Endothelial cell of umbilical vein (primary cell): ENCODE measurements at regions not wholly inside any gene's neighbourhood (a gene's known extent, or its start where the extent isn't known, plus 50 kb on each side); places are given as distances from the start of the nearest gene placed in this dataset.

Experiments
- BruUV-seq: library from RNA; stranded (reverse); fragments of 400-500 nt; replicated peaks from 2 replicates; lab custom pipeline; 2021; lab: Mats Ljungman, UMichigan
- CTCF ChIA-PET: fragments of 300-600, 350-600 bp; sonication (Branson Sonifier 250); formaldehyde crosslinking; loops from one replicate; lab custom pipeline; 2021; ENCODE audit warnings: antibody characterized with exemption, inconsistent platforms; lab: Charles Lee
- POLR2A ChIA-PET: fragments of 300-600, 350-600 bp; sonication (Branson Sonifier 250); formaldehyde crosslinking; loops from one replicate; lab custom pipeline; 2021; ENCODE audit warnings: antibody characterized with exemption, inconsistent platforms; lab: Charles Lee
- DNase-seq: peaks from one replicate; pipeline ENCODE4 v3.0.0-alpha.2; 2011; ENCODE audit warnings: low read depth, low spot score
- FAIRE-seq: peaks from 2 replicates; lab custom pipeline; 2011; peaks lifted over from hg19 to GRCh38; lab: Jason Lieb, UNC
- H2AFZ ChIP-seq: 2 replicates; pipeline ENCODE4 v1.6.0; 2012; ENCODE audit warnings: low read depth, low read length, control low read depth, inconsistent platforms
- H3K27ac ChIP-seq: 2 replicates; pipeline ENCODE4 v1.5.1; 2011; ENCODE audit warnings: low read depth, mild to moderate bottlenecking, control low read depth, low read length, moderate library complexity; ENCODE audit not compliant: insufficient read depth
- H3K27me3 ChIP-seq, 2 experiments: 2 replicates each; pipeline versions ENCODE4 v1.6.0 to v1.6.1; 2011; ENCODE audit warnings: low read length in 2 of 2, mixed read lengths in 1 of 2; ENCODE audit not compliant: control insufficient read depth in 2 of 2, insufficient read depth in 2 of 2
- H3K36me3 ChIP-seq, 2 experiments: 2 replicates in 1 of 2; 3 replicates in 1 of 2; pipeline ENCODE4 v1.5.1; 2011; ENCODE audit warnings: low read length in 2 of 2, mild to moderate bottlenecking in 1 of 2, moderate library complexity in 1 of 2; ENCODE audit not compliant: control insufficient read depth in 2 of 2, insufficient read depth in 2 of 2; ENCODE audit errors: extremely low read depth in 1 of 2
- H3K4me1 ChIP-seq: 3 replicates; pipeline ENCODE4 v1.5.1; 2011; ENCODE audit warnings: mild to moderate bottlenecking, low read length; ENCODE audit not compliant: control insufficient read depth, insufficient read depth; ENCODE audit errors: extremely low read depth
- H3K4me2 ChIP-seq: 2 replicates; pipeline ENCODE4 v1.6.1; 2011; ENCODE audit warnings: low read length, control low read depth, mixed read lengths; ENCODE audit not compliant: insufficient read depth
- H3K4me3 ChIP-seq, 3 experiments: fragments of 200-600 bp in 1 of 3; sonication (generic), shearing (Covaris generic) in 1 of 3; replicated peaks in 1 of 3; 2 replicates each; pipeline ENCODE4 v1.5.1; 2011 to 2016; ENCODE audit warnings: control low read depth in 3 of 3, low read length in 3 of 3, mild to moderate bottlenecking in 2 of 3, inconsistent platforms in 1 of 3, low read depth in 1 of 3, moderate library complexity in 1 of 3; ENCODE audit not compliant: insufficient read depth in 1 of 3
- H3K79me2 ChIP-seq: 2 replicates; pipeline ENCODE4 v1.6.0; 2012; ENCODE audit warnings: low read length, inconsistent platforms; ENCODE audit not compliant: control insufficient read depth, insufficient read depth
- H3K9ac ChIP-seq: replicated peaks from 2 replicates; pipeline ENCODE3; 2011; ENCODE audit warnings: low read length, control low read depth; ENCODE audit not compliant: insufficient read depth; ENCODE audit errors: extremely low read depth
- H3K9me1 ChIP-seq: replicated peaks from 3 replicates; pipeline ENCODE4 v1.6.0; 2011; ENCODE audit warnings: mild to moderate bottlenecking, low read length; ENCODE audit not compliant: control insufficient read depth, insufficient read depth; ENCODE audit errors: extremely low read depth
- H3K9me3 ChIP-seq: replicated peaks from 2 replicates; pipeline ENCODE4 v1.5.1; 2012; ENCODE audit warnings: low read length, inconsistent platforms; ENCODE audit not compliant: control insufficient read depth, insufficient read depth
- H4K20me1 ChIP-seq: replicated peaks from 2 replicates; pipeline ENCODE3; 2011; ENCODE audit warnings: mild to moderate bottlenecking, low read length; ENCODE audit not compliant: control insufficient read depth, insufficient read depth; ENCODE audit errors: extremely low read depth
- EZH2 ChIP-seq: IDR thresholded peaks from 2 replicates; pipeline ENCODE4 v1.6.1; 2012; ENCODE audit warnings: borderline replicate concordance, low read depth, mild to moderate bottlenecking, moderate library complexity, low read length, inconsistent platforms; ENCODE audit not compliant: severe bottlenecking
- FOS ChIP-seq: IDR thresholded peaks from 2 replicates; pipeline ENCODE4 v1.6.1; 2011; ENCODE audit warnings: mild to moderate bottlenecking, low read length, moderate library complexity, borderline replicate concordance; ENCODE audit not compliant: insufficient read depth
- GATA2 ChIP-seq: IDR thresholded peaks from 2 replicates; pipeline ENCODE4 v1.7.0; 2011; ENCODE audit warnings: low read depth, mild to moderate bottlenecking, moderate library complexity, mixed read lengths, low read length; ENCODE audit not compliant: insufficient read length, insufficient read depth
- JUN ChIP-seq: IDR thresholded peaks from 2 replicates; pipeline ENCODE4 v1.6.1; 2011; ENCODE audit warnings: borderline replicate concordance, low read depth; ENCODE audit not compliant: insufficient read length, insufficient read depth
- MYC ChIP-seq: IDR thresholded peaks from one replicate; pipeline ENCODE4 v1.6.1; 2011; ENCODE audit warnings: mild to moderate bottlenecking, low read depth, low read length
- POLR2A ChIP-seq: IDR thresholded peaks from 2 replicates; pipeline ENCODE4 v1.6.1; 2012; ENCODE audit warnings: low read depth, mild to moderate bottlenecking, control low read depth, low read length
- POLR2AphosphoS5 ChIP-seq: IDR thresholded peaks from 2 replicates; pipeline ENCODE4 v1.6.1; 2012; ENCODE audit warnings: low read depth, mild to moderate bottlenecking, control low read depth, low read length, moderate library complexity; ENCODE audit not compliant: insufficient read depth
- dilution Hi-C: fragments of 300-500 bp; cut with MboI; formaldehyde crosslinking; loops from one replicate; pipeline ENCODE4 v1.15.0; 2019; ENCODE audit warnings: low sequenced_read_pairs; ENCODE audit not compliant: extremely low pct_ligation_motif_present
- intact Hi-C: fragments of 100-400 bp; cut with micrococcal nuclease; formaldehyde crosslinking; loops from one replicate; pipeline ENCODE4 v1.10.0; 2022
- TF ChIP-seq, protein P1 (sequence below), 2 donors: IDR thresholded peaks; 1 replicate in 1 of 2; 2 replicates in 1 of 2; pipeline ENCODE4 v1.5.1; 2011; ENCODE audit warnings: low read length in 2 of 2, mild to moderate bottlenecking in 2 of 2, moderate library complexity in 2 of 2, control low read depth in 1 of 2, inconsistent platforms in 1 of 2, low read depth in 1 of 2; ENCODE audit not compliant: insufficient read depth in 1 of 2; ENCODE audit errors: extremely low read depth in 1 of 2
- TF ChIP-seq, protein P2 (sequence below): IDR thresholded peaks from 2 replicates; pipeline ENCODE4 v1.6.1; 2011; ENCODE audit not compliant: insufficient read depth, insufficient read length

DNA sequence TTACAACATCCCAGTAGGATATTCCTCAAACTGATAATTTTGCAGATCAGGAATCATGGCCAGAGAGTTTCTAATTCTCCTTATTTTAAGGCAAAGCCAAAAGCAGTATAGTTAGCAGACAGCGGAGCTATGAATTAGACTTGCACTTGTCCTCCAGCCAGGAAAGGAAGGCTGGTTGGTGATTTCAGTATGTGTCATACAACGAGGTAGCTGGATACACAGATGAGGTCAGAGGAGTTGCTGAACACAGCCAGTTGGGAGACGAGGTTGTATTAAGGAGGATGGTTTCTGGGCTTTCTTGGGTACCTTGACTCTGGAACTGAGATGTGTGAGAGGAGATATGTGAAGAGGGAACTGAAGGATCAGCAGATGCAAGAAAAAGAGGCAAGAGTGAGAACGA lies 185.2 kb downstream of the SOX11 start:
- H3K9me3 ChIP-seq, result peaks cover 4% of the 10 kb centered on the region
- H3K27ac ChIP-seq, result no peak overlapping the region
- no peak overlapping the region for H3K9ac ChIP-seq
- no peaks in the 10 kb centered on the region for H3K9me1 ChIP-seq
- intact Hi-C loops, result no loop called here
- BruUV-seq, result no TSS peak
- no peak overlapping the region for H3K4me3 ChIP-seq
- no peaks in the 10 kb centered on the region for H3K36me3 ChIP-seq
- H3K27me3 ChIP-seq, result no peaks in the 10 kb centered on the region
- no peak overlapping the region for H2AFZ ChIP-seq
- DNase-seq (no peak), FAIRE-seq (no peak)
- no peak overlapping the region for H3K4me2 ChIP-seq
- TF ChIP-seq EZH2 (no peak), MYC (no peak), FOS (no peak), JUN (no peak), GATA2 (no peak), POLR2A (no peak), POLR2AphosphoS5 (no peak)
- TF ChIP-seq, protein P1, sequence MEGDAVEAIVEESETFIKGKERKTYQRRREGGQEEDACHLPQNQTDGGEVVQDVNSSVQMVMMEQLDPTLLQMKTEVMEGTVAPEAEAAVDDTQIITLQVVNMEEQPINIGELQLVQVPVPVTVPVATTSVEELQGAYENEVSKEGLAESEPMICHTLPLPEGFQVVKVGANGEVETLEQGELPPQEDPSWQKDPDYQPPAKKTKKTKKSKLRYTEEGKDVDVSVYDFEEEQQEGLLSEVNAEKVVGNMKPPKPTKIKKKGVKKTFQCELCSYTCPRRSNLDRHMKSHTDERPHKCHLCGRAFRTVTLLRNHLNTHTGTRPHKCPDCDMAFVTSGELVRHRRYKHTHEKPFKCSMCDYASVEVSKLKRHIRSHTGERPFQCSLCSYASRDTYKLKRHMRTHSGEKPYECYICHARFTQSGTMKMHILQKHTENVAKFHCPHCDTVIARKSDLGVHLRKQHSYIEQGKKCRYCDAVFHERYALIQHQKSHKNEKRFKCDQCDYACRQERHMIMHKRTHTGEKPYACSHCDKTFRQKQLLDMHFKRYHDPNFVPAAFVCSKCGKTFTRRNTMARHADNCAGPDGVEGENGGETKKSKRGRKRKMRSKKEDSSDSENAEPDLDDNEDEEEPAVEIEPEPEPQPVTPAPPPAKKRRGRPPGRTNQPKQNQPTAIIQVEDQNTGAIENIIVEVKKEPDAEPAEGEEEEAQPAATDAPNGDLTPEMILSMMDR (IDR thresholded peaks at IDR 0.05; ENCODE audit: extremely low read depth in 1 of 2, insufficient read depth in 1 of 2, low read depth in 1 of 2, low read length in 2 of 2), result no peak
- TF ChIP-seq, protein P2, sequence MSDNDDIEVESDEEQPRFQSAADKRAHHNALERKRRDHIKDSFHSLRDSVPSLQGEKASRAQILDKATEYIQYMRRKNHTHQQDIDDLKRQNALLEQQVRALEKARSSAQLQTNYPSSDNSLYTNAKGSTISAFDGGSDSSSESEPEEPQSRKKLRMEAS, result no peak
- dilution Hi-C loops, result no loop called here
- no peaks in the 10 kb centered on the region for H3K4me1 ChIP-seq
- H3K79me2 ChIP-seq, result no peaks in the 10 kb centered on the region
- POLR2A ChIA-PET, result no interaction called here
- CTCF ChIA-PET, result no interaction called here
- no peaks in the 10 kb centered on the region for H4K20me1 ChIP-seq
